Endothelial cell of umbilical vein (primary cell): ENCODE measurements at regions not wholly inside any gene's neighbourhood (a gene's known extent, or its start where the extent isn't known, plus 50 kb on each side); places are given as distances from the start of the nearest gene placed in this dataset.

Experiments used
- BruUV-seq: library from RNA; stranded (reverse); fragments of 400-500 nt; replicated peaks from 2 replicates; lab custom pipeline; 2021; lab: Mats Ljungman, UMichigan
- CTCF ChIA-PET: fragments of 300-600, 350-600 bp; sonication (Branson Sonifier 250); formaldehyde crosslinking; loops from one replicate; lab custom pipeline; 2021; ENCODE audit warnings: antibody characterized with exemption, inconsistent platforms; lab: Charles Lee
- POLR2A ChIA-PET: fragments of 300-600, 350-600 bp; sonication (Branson Sonifier 250); formaldehyde crosslinking; loops from one replicate; lab custom pipeline; 2021; ENCODE audit warnings: antibody characterized with exemption, inconsistent platforms; lab: Charles Lee
- DNase-seq: peaks from one replicate; pipeline ENCODE4 v3.0.0-alpha.2; 2011; ENCODE audit warnings: low read depth, low spot score
- FAIRE-seq: peaks from 2 replicates; lab custom pipeline; 2011; peaks lifted over from hg19 to GRCh38; lab: Jason Lieb, UNC
- H2AFZ ChIP-seq: 2 replicates; pipeline ENCODE4 v1.6.0; 2012; ENCODE audit warnings: low read depth, low read length, control low read depth, inconsistent platforms
- H3K27ac ChIP-seq: 2 replicates; pipeline ENCODE4 v1.5.1; 2011; ENCODE audit warnings: low read depth, mild to moderate bottlenecking, control low read depth, low read length, moderate library complexity; ENCODE audit not compliant: insufficient read depth
- H3K27me3 ChIP-seq, 2 experiments: 2 replicates each; pipeline versions ENCODE4 v1.6.0 to v1.6.1; 2011; ENCODE audit warnings: low read length in 2 of 2, mixed read lengths in 1 of 2; ENCODE audit not compliant: control insufficient read depth in 2 of 2, insufficient read depth in 2 of 2
- H3K36me3 ChIP-seq, 2 experiments: 2 replicates in 1 of 2; 3 replicates in 1 of 2; pipeline ENCODE4 v1.5.1; 2011; ENCODE audit warnings: low read length in 2 of 2, mild to moderate bottlenecking in 1 of 2, moderate library complexity in 1 of 2; ENCODE audit not compliant: control insufficient read depth in 2 of 2, insufficient read depth in 2 of 2; ENCODE audit errors: extremely low read depth in 1 of 2
- H3K4me1 ChIP-seq: 3 replicates; pipeline ENCODE4 v1.5.1; 2011; ENCODE audit warnings: mild to moderate bottlenecking, low read length; ENCODE audit not compliant: control insufficient read depth, insufficient read depth; ENCODE audit errors: extremely low read depth
- H3K4me2 ChIP-seq: 2 replicates; pipeline ENCODE4 v1.6.1; 2011; ENCODE audit warnings: low read length, control low read depth, mixed read lengths; ENCODE audit not compliant: insufficient read depth
- H3K4me3 ChIP-seq, 3 experiments: fragments of 200-600 bp in 1 of 3; sonication (generic), shearing (Covaris generic) in 1 of 3; replicated peaks in 1 of 3; 2 replicates each; pipeline ENCODE4 v1.5.1; 2011 to 2016; ENCODE audit warnings: control low read depth in 3 of 3, low read length in 3 of 3, mild to moderate bottlenecking in 2 of 3, inconsistent platforms in 1 of 3, low read depth in 1 of 3, moderate library complexity in 1 of 3; ENCODE audit not compliant: insufficient read depth in 1 of 3
- H3K79me2 ChIP-seq: 2 replicates; pipeline ENCODE4 v1.6.0; 2012; ENCODE audit warnings: low read length, inconsistent platforms; ENCODE audit not compliant: control insufficient read depth, insufficient read depth
- H3K9ac ChIP-seq: replicated peaks from 2 replicates; pipeline ENCODE3; 2011; ENCODE audit warnings: low read length, control low read depth; ENCODE audit not compliant: insufficient read depth; ENCODE audit errors: extremely low read depth
- H3K9me1 ChIP-seq: replicated peaks from 3 replicates; pipeline ENCODE4 v1.6.0; 2011; ENCODE audit warnings: mild to moderate bottlenecking, low read length; ENCODE audit not compliant: control insufficient read depth, insufficient read depth; ENCODE audit errors: extremely low read depth
- H3K9me3 ChIP-seq: replicated peaks from 2 replicates; pipeline ENCODE4 v1.5.1; 2012; ENCODE audit warnings: low read length, inconsistent platforms; ENCODE audit not compliant: control insufficient read depth, insufficient read depth
- H4K20me1 ChIP-seq: replicated peaks from 2 replicates; pipeline ENCODE3; 2011; ENCODE audit warnings: mild to moderate bottlenecking, low read length; ENCODE audit not compliant: control insufficient read depth, insufficient read depth; ENCODE audit errors: extremely low read depth
- CTCF ChIP-seq, 2 donors: IDR thresholded peaks; 1 replicate in 1 of 2; 2 replicates in 1 of 2; pipeline ENCODE4 v1.5.1; 2011; ENCODE audit warnings: low read length in 2 of 2, mild to moderate bottlenecking in 2 of 2, moderate library complexity in 2 of 2, control low read depth in 1 of 2, inconsistent platforms in 1 of 2, low read depth in 1 of 2; ENCODE audit not compliant: insufficient read depth in 1 of 2; ENCODE audit errors: extremely low read depth in 1 of 2
- EZH2 ChIP-seq: IDR thresholded peaks from 2 replicates; pipeline ENCODE4 v1.6.1; 2012; ENCODE audit warnings: borderline replicate concordance, low read depth, mild to moderate bottlenecking, moderate library complexity, low read length, inconsistent platforms; ENCODE audit not compliant: severe bottlenecking
- FOS ChIP-seq: IDR thresholded peaks from 2 replicates; pipeline ENCODE4 v1.6.1; 2011; ENCODE audit warnings: mild to moderate bottlenecking, low read length, moderate library complexity, borderline replicate concordance; ENCODE audit not compliant: insufficient read depth
- GATA2 ChIP-seq: IDR thresholded peaks from 2 replicates; pipeline ENCODE4 v1.7.0; 2011; ENCODE audit warnings: low read depth, mild to moderate bottlenecking, moderate library complexity, mixed read lengths, low read length; ENCODE audit not compliant: insufficient read length, insufficient read depth
- JUN ChIP-seq: IDR thresholded peaks from 2 replicates; pipeline ENCODE4 v1.6.1; 2011; ENCODE audit warnings: borderline replicate concordance, low read depth; ENCODE audit not compliant: insufficient read length, insufficient read depth
- MAX ChIP-seq: IDR thresholded peaks from 2 replicates; pipeline ENCODE4 v1.6.1; 2011; ENCODE audit not compliant: insufficient read depth, insufficient read length
- MYC ChIP-seq: IDR thresholded peaks from one replicate; pipeline ENCODE4 v1.6.1; 2011; ENCODE audit warnings: mild to moderate bottlenecking, low read depth, low read length
- POLR2A ChIP-seq: IDR thresholded peaks from 2 replicates; pipeline ENCODE4 v1.6.1; 2012; ENCODE audit warnings: low read depth, mild to moderate bottlenecking, control low read depth, low read length
- POLR2AphosphoS5 ChIP-seq: IDR thresholded peaks from 2 replicates; pipeline ENCODE4 v1.6.1; 2012; ENCODE audit warnings: low read depth, mild to moderate bottlenecking, control low read depth, low read length, moderate library complexity; ENCODE audit not compliant: insufficient read depth
- dilution Hi-C: fragments of 300-500 bp; cut with MboI; formaldehyde crosslinking; loops from one replicate; pipeline ENCODE4 v1.15.0; 2019; ENCODE audit warnings: low sequenced_read_pairs; ENCODE audit not compliant: extremely low pct_ligation_motif_present
- intact Hi-C: fragments of 100-400 bp; cut with micrococcal nuclease; formaldehyde crosslinking; loops from one replicate; pipeline ENCODE4 v1.10.0; 2022

- dilution Hi-C loops, result no loop called here
- Histone ChIP-seq H3K79me2 (no peaks in the 10 kb centered on the region), H3K4me3 (no peak overlapping the region), H4K20me1 (no peaks in the 10 kb centered on the region), H2AFZ (no peak overlapping the region), H3K9ac (no peak overlapping the region), H3K27ac (no peak overlapping the region), H3K27me3 (peaks cover 0 to 6% of the 10 kb centered on the region in 2 experiments), H3K4me1 (no peaks in the 10 kb centered on the region), H3K9me3 (no peaks in the 10 kb centered on the region), H3K9me1 (no peaks in the 10 kb centered on the region), H3K36me3 (no peaks in the 10 kb centered on the region), H3K4me2 (no peak overlapping the region)
- intact Hi-C loops, result no loop called here
- CTCF ChIA-PET, result interaction anchor here (1.0 to 1.8 kb wide), 5 partner anchors 9 to 408 kb away, joined by 3 to 5 read pairs (median 3); no protein-coding TSS in a partner anchor
- DNase-seq, result no peak
- BruUV-seq, result no TSS peak
- POLR2A ChIA-PET, result no interaction called here
- no peak for FAIRE-seq
- no peak for TF ChIP-seq POLR2A
- TF ChIP-seq MAX, result no peak
- TF ChIP-seq CTCF (IDR thresholded peaks at IDR 0.05; ENCODE audit: extremely low read depth in 1 of 2, insufficient read depth in 1 of 2, low read depth in 1 of 2, low read length in 2 of 2), result no peak
- no peak for TF ChIP-seq JUN
- TF ChIP-seq FOS, result no peak
- TF ChIP-seq MYC, result no peak
- no peak for TF ChIP-seq EZH2
- no peak for TF ChIP-seq GATA2
- no peak for TF ChIP-seq POLR2AphosphoS5
Observed at GRCh38 chr5:66348387-66349125, 204.5 kb downstream of the SREK1 start.
